Ishikawa (cell line): ENCODE measurements at regions not wholly inside any gene's neighbourhood (a gene's known extent, or its start where the extent isn't known, plus 50 kb on each side); places are given as distances from the start of the nearest gene placed in this dataset.

Experiments used
- EGR1 ChIP-seq: IDR thresholded peaks from 2 replicates; pipeline ENCODE4 v1.6.1; 2012
- YY1 ChIP-seq: IDR thresholded peaks from 2 replicates; pipeline ENCODE4 v1.6.1; 2012; ENCODE audit warnings: low read depth
- TF ChIP-seq, protein P1 (sequence below): IDR thresholded peaks from 2 replicates; pipeline ENCODE4 v1.6.1; 2012

DNA sequence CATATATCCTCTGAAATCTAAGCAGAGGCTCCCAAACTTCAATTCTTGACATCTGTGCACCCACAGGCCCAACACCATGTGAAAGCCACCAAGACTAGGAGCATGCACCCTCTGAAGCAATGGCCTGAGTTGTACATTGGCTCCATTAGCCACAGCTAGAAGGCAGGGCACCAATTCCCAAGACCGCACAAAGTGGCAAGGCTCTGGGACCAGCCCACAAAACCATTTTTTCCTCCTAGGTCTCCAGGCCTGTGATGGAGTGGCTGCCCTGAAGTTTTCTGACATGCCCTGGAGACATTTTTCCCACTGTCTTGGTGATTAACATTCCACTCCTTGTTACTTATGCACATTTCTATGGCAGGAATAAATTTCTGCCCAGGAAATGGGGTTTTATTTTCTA is 232.2 kb upstream of the GRID2 start:
- TF ChIP-seq EGR1 (no peak), YY1 (no peak)
- TF ChIP-seq, protein P1, sequence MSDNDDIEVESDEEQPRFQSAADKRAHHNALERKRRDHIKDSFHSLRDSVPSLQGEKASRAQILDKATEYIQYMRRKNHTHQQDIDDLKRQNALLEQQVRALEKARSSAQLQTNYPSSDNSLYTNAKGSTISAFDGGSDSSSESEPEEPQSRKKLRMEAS: no peak
